Glomerular visceral epithelial cell (primary cell): ENCODE measurements at regions not wholly inside any gene's neighbourhood (a gene's known extent, or its start where the extent isn't known, plus 50 kb on each side); places are given as distances from the start of the nearest gene placed in this dataset.

ENCODE experiments used
- DNase-seq: peaks from one replicate; pipeline ENCODE4 v3.0.0-alpha.2; 2016; ENCODE audit errors: extremely low spot score

- DNase-seq: no peak
Observed at GRCh38 chr13:76091076-76091475, 454.9 kb downstream of the LMO7 start.

GRCh38 chr13:76086729-76087128, 450.6 kb downstream of the LMO7 start:
- DNase-seq: no peak

GRCh38 chr13:76067850-76068249, 431.7 kb downstream of the LMO7 start:
- DNase-seq: no peak

- DNase-seq: no peak
Observed at GRCh38 chr13:76053181-76053580, 417.1 kb downstream of the LMO7 start.

GRCh38 chr13:76049376-76049746, 413.2 kb downstream of the LMO7 start:
- DNase-seq: no peak

- DNase-seq: no peak
Observed at GRCh38 chr13:76048675-76049375, 412.7 kb downstream of the LMO7 start.

- DNase-seq: no peak
Observed at GRCh38 chr13:76048131-76048530, 412.0 kb downstream of the LMO7 start.

- no peak for DNase-seq
Observed at GRCh38 chr13:76043874-76044273, 407.7 kb downstream of the LMO7 start.

GRCh38 chr13:76038920-76039716, 403.0 kb downstream of the LMO7 start:
- DNase-seq: peak; percentile 11

- DNase-seq: no peak
Observed at GRCh38 chr13:76036176-76036575, 400.0 kb downstream of the LMO7 start.

- no peak for DNase-seq
Observed at GRCh38 chr13:76035711-76036110, 399.6 kb downstream of the LMO7 start.

- no peak for DNase-seq
Observed at GRCh38 chr13:76029706-76030105, 393.6 kb downstream of the LMO7 start.

- no peak for DNase-seq
Observed at GRCh38 chr13:76029088-76029487, 393.0 kb downstream of the LMO7 start.

GRCh38 chr13:76027131-76027530, 391.0 kb downstream of the LMO7 start:
- DNase-seq: no peak

GRCh38 chr13:76025392-76025791, 389.3 kb downstream of the LMO7 start:
- DNase-seq: no peak

- no peak for DNase-seq
Observed at GRCh38 chr13:76024151-76024550, 388.0 kb downstream of the LMO7 start.

- peak; percentile 64 for DNase-seq
Observed at GRCh38 chr13:76023652-76024051, 387.5 kb downstream of the LMO7 start.

- DNase-seq: no peak
Observed at GRCh38 chr13:76020421-76020955, 384.4 kb downstream of the LMO7 start.

- no peak for DNase-seq
Observed at GRCh38 chr13:76019421-76020044, 383.4 kb downstream of the LMO7 start.

GRCh38 chr13:76017861-76018556, 381.9 kb downstream of the LMO7 start:
- DNase-seq: no peak

- DNase-seq: peak; percentile 17
Observed at GRCh38 chr13:76016799-76017400, 380.8 kb downstream of the LMO7 start.
